Endothelial cell (in vitro differentiated cells): ENCODE measurements at regions not wholly inside any gene's neighbourhood (a gene's known extent, or its start where the extent isn't known, plus 50 kb on each side); places are given as distances from the start of the nearest gene placed in this dataset.

ENCODE experiments used
- DNase-seq: peaks from one replicate; pipeline ENCODE4 v3.0.0; 2021; ENCODE audit warnings: low spot score
- H3K27ac Mint-ChIP-seq: one replicate; pipeline ENCODE4 v1.8.0; 2021; ENCODE audit warnings: mixed read lengths, inconsistent platforms; ENCODE audit not compliant: unreplicated experiment
- H3K27me3 Mint-ChIP-seq: one replicate; pipeline ENCODE4 v1.8.0; 2021; ENCODE audit warnings: mild to moderate bottlenecking, moderate library complexity, mixed read lengths, inconsistent platforms; ENCODE audit not compliant: unreplicated experiment
- H3K36me3 Mint-ChIP-seq: one replicate; pipeline ENCODE4 v1.8.0; 2021; ENCODE audit warnings: mild to moderate bottlenecking, low read depth, mixed read lengths, inconsistent platforms; ENCODE audit not compliant: unreplicated experiment
- H3K4me1 Mint-ChIP-seq: one replicate; pipeline ENCODE4 v1.8.0; 2021; ENCODE audit warnings: mild to moderate bottlenecking, mixed read lengths, inconsistent platforms; ENCODE audit not compliant: unreplicated experiment
- H3K4me3 Mint-ChIP-seq: one replicate; pipeline ENCODE4 v1.8.0; 2021; ENCODE audit warnings: mild to moderate bottlenecking, mixed read lengths, inconsistent platforms; ENCODE audit not compliant: unreplicated experiment
- H3K9me3 Mint-ChIP-seq: one replicate; pipeline ENCODE4 v1.8.0; 2021; ENCODE audit warnings: mixed read lengths, inconsistent platforms; ENCODE audit not compliant: unreplicated experiment
- TF ChIP-seq, protein P1 (sequence below): fragments of 200-600 bp; sonication (generic); IDR thresholded peaks from one replicate; pipeline ENCODE4 v1.5.0; 2021; ENCODE audit warnings: antibody characterized with exemption; ENCODE audit not compliant: unreplicated experiment

- Mint-ChIP-seq H3K27ac (no peak overlapping the region), H3K36me3 (no peaks in the 10 kb centered on the region), H3K4me3 (no peak overlapping the region), H3K4me1 (no peaks in the 10 kb centered on the region), H3K27me3 (no peaks in the 10 kb centered on the region), H3K9me3 (no peaks in the 10 kb centered on the region)
- TF ChIP-seq, protein P1, sequence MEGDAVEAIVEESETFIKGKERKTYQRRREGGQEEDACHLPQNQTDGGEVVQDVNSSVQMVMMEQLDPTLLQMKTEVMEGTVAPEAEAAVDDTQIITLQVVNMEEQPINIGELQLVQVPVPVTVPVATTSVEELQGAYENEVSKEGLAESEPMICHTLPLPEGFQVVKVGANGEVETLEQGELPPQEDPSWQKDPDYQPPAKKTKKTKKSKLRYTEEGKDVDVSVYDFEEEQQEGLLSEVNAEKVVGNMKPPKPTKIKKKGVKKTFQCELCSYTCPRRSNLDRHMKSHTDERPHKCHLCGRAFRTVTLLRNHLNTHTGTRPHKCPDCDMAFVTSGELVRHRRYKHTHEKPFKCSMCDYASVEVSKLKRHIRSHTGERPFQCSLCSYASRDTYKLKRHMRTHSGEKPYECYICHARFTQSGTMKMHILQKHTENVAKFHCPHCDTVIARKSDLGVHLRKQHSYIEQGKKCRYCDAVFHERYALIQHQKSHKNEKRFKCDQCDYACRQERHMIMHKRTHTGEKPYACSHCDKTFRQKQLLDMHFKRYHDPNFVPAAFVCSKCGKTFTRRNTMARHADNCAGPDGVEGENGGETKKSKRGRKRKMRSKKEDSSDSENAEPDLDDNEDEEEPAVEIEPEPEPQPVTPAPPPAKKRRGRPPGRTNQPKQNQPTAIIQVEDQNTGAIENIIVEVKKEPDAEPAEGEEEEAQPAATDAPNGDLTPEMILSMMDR = no peak
- no peak for DNase-seq
Measured at GRCh38 chr6:65999288-65999791, 292.3 kb upstream of the EYS start.

- H3K36me3 Mint-ChIP-seq = no peaks in the 10 kb centered on the region
- no peaks in the 10 kb centered on the region for H3K9me3 Mint-ChIP-seq
- H3K4me1 Mint-ChIP-seq = no peaks in the 10 kb centered on the region
- H3K4me3 Mint-ChIP-seq = no peak overlapping the region
- DNase-seq = no peak
- no peaks in the 10 kb centered on the region for H3K27me3 Mint-ChIP-seq
- H3K27ac Mint-ChIP-seq = no peak overlapping the region
- TF ChIP-seq, protein P1 = no peak
Measured at GRCh38 chr6:65998544-65998943, 291.5 kb upstream of the EYS start.

GRCh38 chr6:65997539-65997938 is 290.5 kb upstream of the EYS start:
- H3K4me1 Mint-ChIP-seq = no peaks in the 10 kb centered on the region
- TF ChIP-seq, protein P1 = no peak
- no peak overlapping the region for H3K27ac Mint-ChIP-seq
- no peaks in the 10 kb centered on the region for H3K36me3 Mint-ChIP-seq
- no peaks in the 10 kb centered on the region for H3K27me3 Mint-ChIP-seq
- no peak for DNase-seq
- H3K9me3 Mint-ChIP-seq = no peaks in the 10 kb centered on the region
- no peak overlapping the region for H3K4me3 Mint-ChIP-seq

- no peak overlapping the region for H3K27ac Mint-ChIP-seq
- TF ChIP-seq, protein P1 = no peak
Measured at GRCh38 chr6:65996096-65996495, 289.1 kb upstream of the EYS start.

GRCh38 chr6:65989676-65990075 is 282.6 kb upstream of the EYS start:
- TF ChIP-seq, protein P1 = no peak

More at GRCh38 chr6:65996096-65996495, 289.1 kb upstream of the EYS start:
- Mint-ChIP-seq H3K27me3 (no peaks in the 10 kb centered on the region), H3K4me1 (no peaks in the 10 kb centered on the region), H3K4me3 (no peak overlapping the region), H3K9me3 (no peaks in the 10 kb centered on the region), H3K36me3 (no peaks in the 10 kb centered on the region)
- no peak for DNase-seq

More at GRCh38 chr6:65989676-65990075, 282.6 kb upstream of the EYS start:
- no peak overlapping the region for H3K4me3 Mint-ChIP-seq
- no peaks in the 10 kb centered on the region for H3K27me3 Mint-ChIP-seq
- peaks cover 5% of the 10 kb centered on the region for H3K9me3 Mint-ChIP-seq
- H3K27ac Mint-ChIP-seq = no peak overlapping the region
- no peaks in the 10 kb centered on the region for H3K36me3 Mint-ChIP-seq
- DNase-seq = no peak
- no peaks in the 10 kb centered on the region for H3K4me1 Mint-ChIP-seq
